Thoracic aorta (tissue), 2 donors: ENCODE measurements at regions not wholly inside any gene's neighbourhood (a gene's known extent, or its start where the extent isn't known, plus 50 kb on each side); places are given as distances from the start of the nearest gene placed in this dataset.

Source experiments
- ATAC-seq: fragments of 150-250 bp; one replicate; pipeline ENCODE4 v1.8.0; 2017; ENCODE audit warnings: low read depth; ENCODE audit not compliant: insufficient number of reproducible peaks, low FRiP score
- DNase-seq: peaks from one replicate; pipeline ENCODE4 v3.0.0-alpha.2; 2020; ENCODE audit warnings: low spot score
- H3K27ac ChIP-seq, 2 donors: fragments of 200-600 bp; sonication (generic); 1 replicate in 1 of 2; 2 replicates in 1 of 2; pipeline ENCODE4 v1.5.1; 2016; ENCODE audit warnings: mild to moderate bottlenecking in 2 of 2, moderate library complexity in 2 of 2
- H3K27me3 ChIP-seq: fragments of 200-600 bp; sonication (generic); replicated peaks from 2 replicates; pipeline ENCODE4 v1.6.0; 2016; ENCODE audit warnings: mild to moderate bottlenecking; ENCODE audit not compliant: insufficient read depth
- H3K36me3 ChIP-seq: fragments of 200-600 bp; sonication (generic); one replicate; pipeline ENCODE4 v1.5.1; 2016
- H3K4me1 ChIP-seq, 2 donors: fragments of 200-600 bp; sonication (generic); 1 replicate in 1 of 2; 2 replicates in 1 of 2; pipeline versions ENCODE4 v1.5.1 to v1.6.0; 2016; ENCODE audit warnings: low read depth in 2 of 2, mild to moderate bottlenecking in 1 of 2; ENCODE audit not compliant: control insufficient read depth in 1 of 2
- H3K4me3 ChIP-seq: fragments of 200-600 bp; sonication (generic); 2 replicates; pipeline ENCODE4 v1.5.1; 2016; ENCODE audit warnings: mild to moderate bottlenecking
- H3K9me3 ChIP-seq: fragments of 200-600 bp; sonication (generic); 2 replicates; pipeline ENCODE4 v1.5.1; 2016
- CTCF ChIP-seq: fragments of 200-600 bp; sonication (generic); IDR thresholded peaks from one replicate; pipeline ENCODE4 v1.5.1; 2019; ENCODE audit warnings: antibody characterized with exemption

- DNase-seq (no peak), ATAC-seq (no peak)
- Histone ChIP-seq H3K9me3 (no peaks in the 10 kb centered on the region), H3K4me3 (no peak overlapping the region), H3K27me3 (no peaks in the 10 kb centered on the region), H3K36me3 (no peaks in the 10 kb centered on the region), H3K4me1 (no peaks in the 10 kb centered on the region), H3K27ac (no peak overlapping the region)
- TF ChIP-seq CTCF, result no peak
Measured at GRCh38 chr10:21090609-21091082, 193.5 kb upstream of the NEBL start.

- no peaks in the 10 kb centered on the region for H3K36me3 ChIP-seq
- H3K27me3 ChIP-seq, result no peaks in the 10 kb centered on the region
- H3K27ac ChIP-seq, result no peak overlapping the region
- ATAC-seq (no peak), DNase-seq (no peak)
- no peaks in the 10 kb centered on the region for H3K9me3 ChIP-seq
- no peak for TF ChIP-seq CTCF
- H3K4me3 ChIP-seq, result no peak overlapping the region
- no peaks in the 10 kb centered on the region for H3K4me1 ChIP-seq
Measured at GRCh38 chr10:21087476-21087875, 190.4 kb upstream of the NEBL start.

GRCh38 chr10:21084700-21085099 lies 187.6 kb upstream of the NEBL start:
- H3K4me3 ChIP-seq, result no peak overlapping the region
- no peaks in the 10 kb centered on the region for H3K4me1 ChIP-seq
- H3K27me3 ChIP-seq, result no peaks in the 10 kb centered on the region
- no peak for ATAC-seq
- no peaks in the 10 kb centered on the region for H3K36me3 ChIP-seq
- H3K9me3 ChIP-seq, result no peaks in the 10 kb centered on the region
- no peak for TF ChIP-seq CTCF
- H3K27ac ChIP-seq, result no peak overlapping the region
- no peak for DNase-seq

GRCh38 chr10:21083861-21084260 lies 186.8 kb upstream of the NEBL start:
- Histone ChIP-seq H3K4me1 (no peaks in the 10 kb centered on the region), H3K9me3 (no peaks in the 10 kb centered on the region), H3K27me3 (no peaks in the 10 kb centered on the region), H3K27ac (no peak overlapping the region), H3K4me3 (no peak overlapping the region), H3K36me3 (no peaks in the 10 kb centered on the region)
- TF ChIP-seq CTCF, result no peak
- DNase-seq (no peak), ATAC-seq (no peak)

- no peaks in the 10 kb centered on the region for H3K4me1 ChIP-seq
- H3K27ac ChIP-seq, result no peak overlapping the region
- no peaks in the 10 kb centered on the region for H3K9me3 ChIP-seq
- no peak for ATAC-seq
- TF ChIP-seq CTCF, result no peak
- H3K4me3 ChIP-seq, result no peak overlapping the region
- H3K27me3 ChIP-seq, result no peaks in the 10 kb centered on the region
- H3K36me3 ChIP-seq, result no peaks in the 10 kb centered on the region
- no peak for DNase-seq
Measured at GRCh38 chr10:21082206-21082605, 185.1 kb upstream of the NEBL start.
